AG04449 (cell line): ENCODE measurements at regions not wholly inside any gene's neighbourhood (a gene's known extent, or its start where the extent isn't known, plus 50 kb on each side); places are given as distances from the start of the nearest gene placed in this dataset.

Source experiments
- CTCF ChIA-PET: fragments of 350-600 bp; formaldehyde crosslinking; extraction: SDS; loops from one replicate; lab custom pipeline; 2021; ENCODE audit warnings: antibody characterized with exemption; lab: Yijun Ruan, JAX
- POLR2A ChIA-PET: fragments of 400-600, 350-600 bp; formaldehyde crosslinking; extraction: SDS; loops from one replicate; lab custom pipeline; 2020; ENCODE audit warnings: antibody characterized with exemption, inconsistent platforms; lab: Yijun Ruan, JAX
- DNase-seq: peaks from one replicate; pipeline ENCODE4 v3.0.0-alpha.2; 2010; ENCODE audit warnings: low read depth, low spot score
- H3K4me3 ChIP-seq: 2 replicates; pipeline ENCODE4 v1.5.1; 2011; ENCODE audit warnings: low read depth, mild to moderate bottlenecking, control low read depth, low read length
- CTCF ChIP-seq: IDR thresholded peaks from one replicate; pipeline ENCODE4 v1.5.1; 2011; ENCODE audit warnings: mild to moderate bottlenecking, moderate library complexity, low read length, control low read depth, inconsistent platforms; ENCODE audit not compliant: insufficient read depth; ENCODE audit errors: missing control alignments

- TF ChIP-seq CTCF, result no peak
- ChIA-PET CTCF (no interaction called here), POLR2A (no interaction called here)
- DNase-seq, result no peak
- H3K4me3 ChIP-seq, result no peak overlapping the region
Observed at GRCh38 chr6:170232186-170233002, 58.5 kb downstream of the DLL1 start.

- DNase-seq, result no peak
- ChIA-PET CTCF (no interaction called here), POLR2A (no interaction called here)
- no peak overlapping the region for H3K4me3 ChIP-seq
- TF ChIP-seq CTCF, result no peak
Observed at GRCh38 chr6:170231293-170232185, 59.3 kb downstream of the DLL1 start.

- CTCF ChIA-PET, result no interaction called here
- no peak overlapping the region for H3K4me3 ChIP-seq
- POLR2A ChIA-PET, result no interaction called here
- no peak for DNase-seq
- TF ChIP-seq CTCF, result no peak
Observed at GRCh38 chr6:170230520-170231292, 60.2 kb downstream of the DLL1 start.

- no peak for DNase-seq
- CTCF ChIA-PET, result no interaction called here
- POLR2A ChIA-PET, result no interaction called here
- H3K4me3 ChIP-seq, result no peak overlapping the region
- TF ChIP-seq CTCF, result no peak
Observed at GRCh38 chr6:170229851-170230519, 60.9 kb downstream of the DLL1 start.

- no peak for DNase-seq
- POLR2A ChIA-PET, result no interaction called here
- TF ChIP-seq CTCF, result no peak
- H3K4me3 ChIP-seq, result no peak overlapping the region
- CTCF ChIA-PET, result no interaction called here
Observed at GRCh38 chr6:170229396-170229795, 61.5 kb downstream of the DLL1 start.
